ENCODE measurements at regions not wholly inside any gene's neighbourhood (a gene's known extent, or its start where the extent isn't known, plus 50 kb on each side); places are given as distances from the start of the nearest gene placed in this dataset.

- DNase-seq (ENCODE audit: low read depth) = no peak
- in situ Hi-C loops (cut with HindIII; ENCODE audit: low sequenced_read_pairs) = no loop called here
- TF ChIP-seq CTCF (IDR thresholded peaks at IDR 0.05; ENCODE audit: low read depth, low read length, missing control alignments) = no peak
- no peak overlapping the region for H3K4me3 ChIP-seq (ENCODE audit: low read depth, low read length)
These were observed 173.7 kb downstream of the HNRNPD start for GRCh38 chr4:82200046-82200445.

GRCh38 chr4:82194329-82194728 lies 179.5 kb downstream of the HNRNPD start:
- no peak for TF ChIP-seq CTCF (IDR thresholded peaks at IDR 0.05; ENCODE audit: low read depth, low read length, missing control alignments)
- no peak overlapping the region for H3K4me3 ChIP-seq (ENCODE audit: low read depth, low read length)
- in situ Hi-C loops (cut with HindIII; ENCODE audit: low sequenced_read_pairs) = no loop called here
- no peak for DNase-seq (ENCODE audit: low read depth)

- no peak overlapping the region for H3K4me3 ChIP-seq (ENCODE audit: low read depth, low read length)
- no peak for DNase-seq (ENCODE audit: low read depth)
- no peak for TF ChIP-seq CTCF (IDR thresholded peaks at IDR 0.05; ENCODE audit: low read depth, low read length, missing control alignments)
- in situ Hi-C loops (cut with HindIII; ENCODE audit: low sequenced_read_pairs) = no loop called here
These were observed 181.6 kb downstream of the HNRNPD start for GRCh38 chr4:82192017-82192673.

- DNase-seq (ENCODE audit: low read depth) = no peak
- no peak overlapping the region for H3K4me3 ChIP-seq (ENCODE audit: low read depth, low read length)
- no peak for TF ChIP-seq CTCF (IDR thresholded peaks at IDR 0.05; ENCODE audit: low read depth, low read length, missing control alignments)
- in situ Hi-C loops (cut with HindIII; ENCODE audit: low sequenced_read_pairs) = no loop called here
These were observed 192.0 kb downstream of the HNRNPD start for GRCh38 chr4:82181789-82182188.

GRCh38 chr4:82172186-82172585 lies 201.6 kb downstream of the HNRNPD start:
- TF ChIP-seq CTCF (IDR thresholded peaks at IDR 0.05; ENCODE audit: low read depth, low read length, missing control alignments) = no peak
- DNase-seq (ENCODE audit: low read depth) = no peak
- in situ Hi-C loops (cut with HindIII; ENCODE audit: low sequenced_read_pairs) = no loop called here
- H3K4me3 ChIP-seq (ENCODE audit: low read depth, low read length) = no peak overlapping the region

- TF ChIP-seq CTCF (IDR thresholded peaks at IDR 0.05; ENCODE audit: low read depth, low read length, missing control alignments) = no peak
- H3K4me3 ChIP-seq (ENCODE audit: low read depth, low read length) = no peak overlapping the region
- no peak for DNase-seq (ENCODE audit: low read depth)
- in situ Hi-C loops (cut with HindIII; ENCODE audit: low sequenced_read_pairs) = no loop called here
These were observed 202.1 kb downstream of the HNRNPD start for GRCh38 chr4:82171531-82172155.
